BJ (cell line): ENCODE measurements at regions not wholly inside any gene's neighbourhood (a gene's known extent, or its start where the extent isn't known, plus 50 kb on each side); places are given as distances from the start of the nearest gene placed in this dataset.

ENCODE experiments used
- CTCF ChIA-PET: fragments of 350-600 bp; formaldehyde crosslinking; extraction: SDS; loops from one replicate; lab custom pipeline; 2021; ENCODE audit warnings: antibody characterized with exemption, inconsistent platforms; lab: Yijun Ruan, JAX
- POLR2A ChIA-PET: fragments of 300-600 bp; sonication (Branson Sonifier 250); formaldehyde crosslinking; extraction: SDS; loops from one replicate; lab custom pipeline; 2021; ENCODE audit warnings: antibody characterized with exemption; lab: Charles Lee
- DNase-seq: peaks from one replicate; pipeline ENCODE4 v3.0.0-alpha.2; 2011; ENCODE audit warnings: low read depth
- H3K27me3 ChIP-seq: 2 replicates; pipeline ENCODE4 v1.6.0; 2011; ENCODE audit warnings: low read length; ENCODE audit not compliant: control insufficient read depth, insufficient read depth
- H3K36me3 ChIP-seq: 2 replicates; pipeline ENCODE4 v1.5.1; 2011; ENCODE audit warnings: low read length; ENCODE audit not compliant: control insufficient read depth, insufficient read depth
- H3K4me3 ChIP-seq: 2 replicates; pipeline ENCODE4 v1.5.1; 2011; ENCODE audit warnings: low read depth, mild to moderate bottlenecking, control low read depth, low read length
- TF ChIP-seq, protein P1 (sequence below): IDR thresholded peaks from 2 replicates; pipeline ENCODE4 v1.5.1; 2011; ENCODE audit warnings: low read depth, mild to moderate bottlenecking, control low read depth, inconsistent platforms, low read length, moderate library complexity; ENCODE audit not compliant: insufficient read depth

DNA sequence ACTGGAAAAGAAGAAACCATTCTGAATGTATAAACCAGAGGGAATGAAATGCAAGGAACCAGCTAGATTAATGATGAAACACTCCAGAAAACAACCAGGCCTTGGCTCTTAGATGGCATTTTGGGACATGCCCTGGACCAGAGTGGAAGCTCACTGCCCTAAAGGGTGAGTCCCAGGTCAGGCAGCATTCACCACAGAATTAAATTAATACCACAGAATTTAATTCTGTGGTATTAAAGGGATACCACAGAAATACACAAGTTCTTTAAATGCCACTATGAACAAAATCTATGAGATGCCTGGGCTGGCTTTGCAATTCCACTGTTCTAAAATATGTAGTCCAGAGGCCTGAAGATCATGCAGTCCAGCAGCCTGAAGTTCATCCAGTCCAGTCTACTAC lies 122.3 kb upstream of the KYNU start:
- ChIA-PET CTCF (no interaction called here), POLR2A (no interaction called here)
- Histone ChIP-seq H3K36me3 (no peaks in the 10 kb centered on the region), H3K27me3 (no peaks in the 10 kb centered on the region), H3K4me3 (no peak overlapping the region)
- TF ChIP-seq, protein P1, sequence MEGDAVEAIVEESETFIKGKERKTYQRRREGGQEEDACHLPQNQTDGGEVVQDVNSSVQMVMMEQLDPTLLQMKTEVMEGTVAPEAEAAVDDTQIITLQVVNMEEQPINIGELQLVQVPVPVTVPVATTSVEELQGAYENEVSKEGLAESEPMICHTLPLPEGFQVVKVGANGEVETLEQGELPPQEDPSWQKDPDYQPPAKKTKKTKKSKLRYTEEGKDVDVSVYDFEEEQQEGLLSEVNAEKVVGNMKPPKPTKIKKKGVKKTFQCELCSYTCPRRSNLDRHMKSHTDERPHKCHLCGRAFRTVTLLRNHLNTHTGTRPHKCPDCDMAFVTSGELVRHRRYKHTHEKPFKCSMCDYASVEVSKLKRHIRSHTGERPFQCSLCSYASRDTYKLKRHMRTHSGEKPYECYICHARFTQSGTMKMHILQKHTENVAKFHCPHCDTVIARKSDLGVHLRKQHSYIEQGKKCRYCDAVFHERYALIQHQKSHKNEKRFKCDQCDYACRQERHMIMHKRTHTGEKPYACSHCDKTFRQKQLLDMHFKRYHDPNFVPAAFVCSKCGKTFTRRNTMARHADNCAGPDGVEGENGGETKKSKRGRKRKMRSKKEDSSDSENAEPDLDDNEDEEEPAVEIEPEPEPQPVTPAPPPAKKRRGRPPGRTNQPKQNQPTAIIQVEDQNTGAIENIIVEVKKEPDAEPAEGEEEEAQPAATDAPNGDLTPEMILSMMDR = no peak
- DNase-seq = no peak

DNA sequence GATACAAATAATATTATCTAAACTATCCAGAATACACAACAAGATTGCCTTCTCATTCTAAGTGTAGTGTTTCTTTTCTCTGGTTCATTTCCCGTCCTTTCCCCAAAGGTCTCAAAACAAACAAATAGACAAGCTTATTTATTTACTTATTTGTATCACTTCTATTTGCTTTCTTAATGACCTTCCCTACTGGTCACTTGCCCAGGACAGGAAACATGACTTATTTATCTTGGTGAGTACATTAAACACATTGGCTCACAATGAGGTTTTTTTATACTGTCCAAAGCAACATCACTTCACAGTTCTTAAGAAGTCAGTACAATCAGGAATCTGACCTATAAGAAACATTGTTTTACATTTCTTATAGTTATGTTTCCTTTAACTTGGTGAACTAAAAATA lies 123.3 kb upstream of the KYNU start:
- no peaks in the 10 kb centered on the region for H3K36me3 ChIP-seq
- POLR2A ChIA-PET = no interaction called here
- DNase-seq = no peak
- no peaks in the 10 kb centered on the region for H3K27me3 ChIP-seq
- TF ChIP-seq, protein P1 = no peak
- no peak overlapping the region for H3K4me3 ChIP-seq
- CTCF ChIA-PET = interaction anchor here (1.1 kb wide), 1 partner anchor 110 kb away, joined by 3 read pairs; no protein-coding TSS in a partner anchor

DNA sequence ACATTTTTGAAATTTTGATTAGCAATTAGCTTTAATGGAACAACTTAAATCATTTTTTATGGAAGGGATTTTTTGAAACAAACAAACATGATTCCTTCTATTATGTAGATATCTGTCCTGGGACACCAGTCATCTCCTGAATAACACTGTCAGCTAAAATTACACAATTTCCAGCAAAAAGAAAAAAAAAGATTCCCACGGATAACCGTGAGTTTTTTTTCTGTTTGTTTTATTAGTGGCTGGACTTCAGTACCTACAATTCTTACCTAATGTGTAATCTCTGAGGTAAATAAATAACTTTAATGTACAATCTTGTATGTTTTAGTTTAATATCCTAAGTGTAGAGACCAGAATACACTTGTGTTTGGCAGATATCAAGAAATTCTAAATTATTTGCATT lies 126.6 kb upstream of the KYNU start:
- TF ChIP-seq, protein P1 = no peak
- Histone ChIP-seq H3K27me3 (no peaks in the 10 kb centered on the region), H3K36me3 (no peaks in the 10 kb centered on the region), H3K4me3 (no peak overlapping the region)
- no peak for DNase-seq
- ChIA-PET CTCF (interaction anchor here (1.4 kb wide), 1 partner anchor 9 kb away, joined by 3 read pairs; no protein-coding TSS in a partner anchor), POLR2A (no interaction called here)

DNA sequence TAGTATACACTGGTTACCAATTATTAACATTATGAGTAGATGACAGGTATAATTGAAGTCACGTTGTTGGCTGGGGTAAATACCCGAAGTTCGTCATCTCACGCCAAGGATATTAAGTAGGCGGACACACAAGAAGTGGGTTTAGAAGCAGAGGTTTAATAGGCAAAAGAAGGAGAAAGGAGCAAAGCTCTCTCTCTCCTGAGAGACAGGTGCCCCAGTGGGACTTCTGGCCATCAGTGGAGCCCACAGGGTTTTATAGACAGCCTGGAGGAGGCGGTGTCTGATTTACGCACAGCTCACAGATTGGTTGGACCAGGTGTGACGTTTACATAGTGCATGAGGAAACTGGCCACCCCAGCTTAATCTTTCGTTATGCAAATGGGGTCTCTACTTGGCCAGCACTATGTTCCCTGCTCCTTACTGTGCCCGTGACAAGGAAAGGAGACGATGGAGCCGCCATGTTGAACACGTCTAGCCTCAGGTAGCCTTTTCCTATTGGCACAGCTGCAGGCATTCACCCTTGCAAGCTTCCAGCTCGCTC lies 128.8 kb upstream of the KYNU start:
- H3K36me3 ChIP-seq = no peaks in the 10 kb centered on the region
- ChIA-PET POLR2A (no interaction called here), CTCF (no interaction called here)
- TF ChIP-seq, protein P1 = no peak
- no peak for DNase-seq
- H3K4me3 ChIP-seq = no peak overlapping the region
- H3K27me3 ChIP-seq = no peaks in the 10 kb centered on the region

DNA sequence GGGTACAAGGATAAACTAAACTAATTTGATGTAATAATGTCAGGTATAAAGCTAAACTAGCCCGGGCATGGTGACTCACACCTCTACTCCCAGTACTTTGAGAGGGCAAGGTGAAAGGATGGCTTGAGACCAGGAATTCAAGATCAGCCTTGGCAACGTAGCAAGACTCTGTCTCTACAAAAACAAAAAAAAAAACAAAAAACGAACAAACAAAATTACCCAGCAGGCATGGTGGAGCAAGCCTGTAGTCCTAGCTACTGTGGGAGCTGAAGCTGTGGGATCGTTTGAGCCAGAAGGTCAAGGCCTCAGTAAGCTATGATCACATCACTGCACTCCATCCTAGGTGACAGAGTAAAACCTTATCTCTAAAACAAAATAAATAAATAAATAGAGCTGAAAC lies 131.8 kb upstream of the KYNU start:
- Histone ChIP-seq H3K36me3 (no peaks in the 10 kb centered on the region), H3K4me3 (no peak overlapping the region), H3K27me3 (no peaks in the 10 kb centered on the region)
- CTCF ChIA-PET = no interaction called here
- POLR2A ChIA-PET = no interaction called here
- TF ChIP-seq, protein P1 = no peak
- no peak for DNase-seq
